RWPE2 (cell line): ENCODE measurements at regions not wholly inside any gene's neighbourhood (a gene's known extent, or its start where the extent isn't known, plus 50 kb on each side); places are given as distances from the start of the nearest gene placed in this dataset.

Source experiments
- ATAC-seq: fragments of 200-7000 bp; cut with Tn5 transposase; 3 replicates; pipeline ENCODE4 v1.9.1; 2021; ENCODE audit warnings: low read depth
- DNase-seq: peaks from one replicate; pipeline ENCODE4 v3.0.0-alpha.2; 2020; ENCODE audit warnings: low spot score
- H3K27ac ChIP-seq: fragments of 450-650 bp; 2 replicates; pipeline ENCODE4 v1.5.1; 2017; ENCODE audit warnings: mild to moderate bottlenecking; ENCODE audit not compliant: poor library complexity, severe bottlenecking
- H3K27me3 ChIP-seq: fragments of 250-450 bp; sonication (Bioruptor Pico); 2 replicates; pipeline ENCODE4 v1.5.1; 2021; ENCODE audit warnings: mild to moderate bottlenecking, moderate library complexity; ENCODE audit not compliant: insufficient read depth, poor library complexity, severe bottlenecking
- H3K36me3 ChIP-seq: fragments of 250-450 bp; sonication (Bioruptor Pico); 2 replicates; pipeline ENCODE4 v1.5.1; 2020; ENCODE audit warnings: low read depth, mild to moderate bottlenecking, moderate library complexity
- H3K4me1 ChIP-seq: fragments of 250-450 bp; sonication (Bioruptor Pico); 2 replicates; pipeline ENCODE4 v1.5.1; 2021; ENCODE audit warnings: mild to moderate bottlenecking, moderate library complexity; ENCODE audit not compliant: insufficient read depth, poor library complexity, severe bottlenecking
- H3K4me3 ChIP-seq: fragments of 250-450 bp; sonication (Bioruptor Pico); 2 replicates; pipeline ENCODE4 v1.5.1; 2021; ENCODE audit warnings: mild to moderate bottlenecking, moderate library complexity; ENCODE audit not compliant: severe bottlenecking
- H3K9me3 ChIP-seq: fragments of 250-450 bp; sonication (Bioruptor Pico); 2 replicates; pipeline ENCODE4 v1.5.1; 2021; ENCODE audit warnings: mild to moderate bottlenecking, moderate library complexity; ENCODE audit not compliant: severe bottlenecking
- TF ChIP-seq, protein P1 (sequence below): fragments of 450-650 bp; IDR thresholded peaks from one replicate; pipeline ENCODE4 v1.5.1; 2017; ENCODE audit warnings: mild to moderate bottlenecking, moderate library complexity; ENCODE audit not compliant: poor library complexity, severe bottlenecking

DNA sequence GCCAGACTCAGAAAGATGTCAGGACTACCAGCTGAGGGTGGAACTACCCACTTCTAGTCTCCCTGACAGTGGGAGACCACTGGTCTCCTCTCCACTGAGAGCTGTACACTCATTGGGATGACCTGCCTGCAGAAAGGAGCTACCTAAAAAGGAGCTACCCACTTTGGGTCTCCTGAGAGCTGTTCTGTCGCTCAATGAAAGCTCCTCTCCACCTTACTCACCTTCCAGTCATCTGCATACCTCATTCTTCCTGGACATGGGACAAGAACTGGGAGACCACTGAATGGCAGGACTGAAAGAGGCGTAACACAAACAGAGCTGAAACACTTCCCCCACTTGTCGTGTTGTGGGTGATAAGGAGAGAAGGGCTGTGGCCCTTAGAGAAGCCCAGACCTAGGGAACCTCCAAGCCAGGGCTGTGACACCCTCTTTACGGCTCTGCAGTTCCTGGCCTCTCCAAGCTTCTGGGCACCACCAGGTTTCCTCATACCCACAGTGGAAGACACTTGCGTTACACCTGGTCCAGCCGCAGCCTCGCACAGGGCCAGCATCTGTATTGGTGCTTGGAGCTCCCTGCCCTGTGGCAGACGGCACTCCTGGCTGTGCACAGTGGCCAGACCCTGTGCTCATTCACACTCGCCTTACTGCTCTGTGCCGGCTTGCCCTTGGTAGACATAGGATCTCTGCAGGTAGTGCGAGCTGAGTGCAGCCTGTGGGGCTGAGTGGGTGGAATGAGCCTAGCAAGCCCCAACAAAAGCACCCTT lies 54.9 kb upstream of the SLITRK6 start:
- ATAC-seq, result no peak
- H3K9me3 ChIP-seq, result no peaks in the 10 kb centered on the region
- H3K4me3 ChIP-seq, result no peak overlapping the region
- no peaks in the 10 kb centered on the region for H3K36me3 ChIP-seq
- no peaks in the 10 kb centered on the region for H3K27me3 ChIP-seq
- no peak for DNase-seq
- H3K4me1 ChIP-seq, result no peaks in the 10 kb centered on the region
- TF ChIP-seq, protein P1, sequence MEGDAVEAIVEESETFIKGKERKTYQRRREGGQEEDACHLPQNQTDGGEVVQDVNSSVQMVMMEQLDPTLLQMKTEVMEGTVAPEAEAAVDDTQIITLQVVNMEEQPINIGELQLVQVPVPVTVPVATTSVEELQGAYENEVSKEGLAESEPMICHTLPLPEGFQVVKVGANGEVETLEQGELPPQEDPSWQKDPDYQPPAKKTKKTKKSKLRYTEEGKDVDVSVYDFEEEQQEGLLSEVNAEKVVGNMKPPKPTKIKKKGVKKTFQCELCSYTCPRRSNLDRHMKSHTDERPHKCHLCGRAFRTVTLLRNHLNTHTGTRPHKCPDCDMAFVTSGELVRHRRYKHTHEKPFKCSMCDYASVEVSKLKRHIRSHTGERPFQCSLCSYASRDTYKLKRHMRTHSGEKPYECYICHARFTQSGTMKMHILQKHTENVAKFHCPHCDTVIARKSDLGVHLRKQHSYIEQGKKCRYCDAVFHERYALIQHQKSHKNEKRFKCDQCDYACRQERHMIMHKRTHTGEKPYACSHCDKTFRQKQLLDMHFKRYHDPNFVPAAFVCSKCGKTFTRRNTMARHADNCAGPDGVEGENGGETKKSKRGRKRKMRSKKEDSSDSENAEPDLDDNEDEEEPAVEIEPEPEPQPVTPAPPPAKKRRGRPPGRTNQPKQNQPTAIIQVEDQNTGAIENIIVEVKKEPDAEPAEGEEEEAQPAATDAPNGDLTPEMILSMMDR, result no peak
- no peak overlapping the region for H3K27ac ChIP-seq

DNA sequence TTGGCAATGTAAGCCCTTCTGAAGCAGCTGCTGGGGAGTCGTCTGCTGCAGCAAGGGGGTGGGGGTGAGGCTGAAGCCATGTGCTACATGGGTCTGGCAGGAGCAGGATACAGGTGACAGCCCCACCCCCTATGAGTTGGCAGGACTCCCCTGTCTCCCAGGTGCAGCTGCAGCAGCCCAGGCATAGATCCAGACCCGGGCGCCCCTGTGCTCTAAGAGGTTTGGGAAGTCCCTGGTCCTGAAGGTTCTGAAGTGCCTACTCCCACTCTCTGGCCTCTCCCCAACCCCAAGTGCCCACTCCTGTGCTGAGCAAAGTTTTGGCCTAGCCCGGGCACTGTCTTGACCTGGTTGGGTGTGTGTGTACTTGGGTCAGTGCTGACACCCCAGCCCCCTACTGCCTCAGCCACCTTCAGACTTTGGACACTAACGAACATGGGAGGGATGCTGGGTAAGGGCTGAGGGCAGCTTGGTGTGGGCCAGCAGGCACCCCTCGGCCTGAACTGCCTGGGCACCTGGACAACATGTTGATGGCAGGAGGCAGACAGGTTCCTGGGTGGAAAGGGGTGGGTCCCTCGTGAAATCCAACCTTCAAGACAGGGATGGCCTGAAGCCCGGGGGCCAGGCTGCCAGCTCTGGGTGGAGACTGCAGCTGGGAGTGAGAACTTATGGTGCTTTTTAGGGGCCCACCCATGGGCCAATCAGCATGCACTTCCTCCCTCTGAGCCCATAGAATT lies 54.1 kb upstream of the SLITRK6 start:
- H3K4me3 ChIP-seq, result no peak overlapping the region
- DNase-seq (no peak), ATAC-seq (no peak)
- TF ChIP-seq, protein P1, result no peak
- H3K4me1 ChIP-seq, result no peaks in the 10 kb centered on the region
- H3K36me3 ChIP-seq, result no peaks in the 10 kb centered on the region
- no peaks in the 10 kb centered on the region for H3K27me3 ChIP-seq
- H3K27ac ChIP-seq, result no peak overlapping the region
- H3K9me3 ChIP-seq, result no peaks in the 10 kb centered on the region
